ENCODE measurements at regions not wholly inside any gene's neighbourhood (a gene's known extent, or its start where the extent isn't known, plus 50 kb on each side); places are given as distances from the start of the nearest gene placed in this dataset.
"Not testable (repeated sequence)": the region's sequence is repeated elsewhere in the genome, so short reads cannot be mapped to it uniquely, and the experiment has no call there.

DNA sequence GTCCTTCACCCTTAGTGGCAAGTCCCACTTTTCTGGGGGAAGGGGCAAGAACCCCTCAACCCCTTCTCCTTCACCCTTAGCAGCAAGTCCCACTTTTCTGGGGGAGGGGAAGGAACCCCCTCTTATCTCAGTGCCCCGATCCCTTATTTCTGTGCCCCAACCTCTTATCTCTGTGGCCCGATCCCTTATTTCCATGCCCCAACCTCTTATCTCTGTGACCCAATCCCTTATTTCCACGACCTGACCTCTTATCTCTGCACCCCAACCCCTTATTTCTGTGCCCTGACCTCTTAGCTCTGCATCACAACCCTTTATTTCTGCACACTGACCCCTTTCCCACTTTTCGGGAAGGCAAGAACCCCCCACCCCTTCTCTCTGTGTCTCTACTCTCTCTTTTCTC is 104.4 kb upstream of the ROPN1B start:
- not testable (repeated sequence) for TF ChIP-seq FOXK2, ZNF384, TARDBP (IDR thresholded peaks at IDR 0.05)
